Fibroblast of mammary gland (primary cell): ENCODE measurements at regions not wholly inside any gene's neighbourhood (a gene's known extent, or its start where the extent isn't known, plus 50 kb on each side); places are given as distances from the start of the nearest gene placed in this dataset.
A peak's percentile ranks its signal among the peaks of the same experiment; 100 is the strongest.

Experiments
- DNase-seq: peaks from one replicate; pipeline ENCODE4 v3.0.0-alpha.2; 2010; ENCODE audit warnings: low read depth
- H3K4me3 ChIP-seq: 2 replicates; pipeline ENCODE4 v1.5.1; 2011; ENCODE audit warnings: low read depth, mild to moderate bottlenecking, low read length, moderate library complexity; ENCODE audit not compliant: control insufficient read depth
- TF ChIP-seq, protein P1 (sequence below): conservative IDR thresholded peaks from 2 replicates; pipeline ENCODE4 v1.5.1; 2011; ENCODE audit warnings: low read depth, low read length, inconsistent platforms; ENCODE audit not compliant: control insufficient read depth, insufficient read depth

DNA sequence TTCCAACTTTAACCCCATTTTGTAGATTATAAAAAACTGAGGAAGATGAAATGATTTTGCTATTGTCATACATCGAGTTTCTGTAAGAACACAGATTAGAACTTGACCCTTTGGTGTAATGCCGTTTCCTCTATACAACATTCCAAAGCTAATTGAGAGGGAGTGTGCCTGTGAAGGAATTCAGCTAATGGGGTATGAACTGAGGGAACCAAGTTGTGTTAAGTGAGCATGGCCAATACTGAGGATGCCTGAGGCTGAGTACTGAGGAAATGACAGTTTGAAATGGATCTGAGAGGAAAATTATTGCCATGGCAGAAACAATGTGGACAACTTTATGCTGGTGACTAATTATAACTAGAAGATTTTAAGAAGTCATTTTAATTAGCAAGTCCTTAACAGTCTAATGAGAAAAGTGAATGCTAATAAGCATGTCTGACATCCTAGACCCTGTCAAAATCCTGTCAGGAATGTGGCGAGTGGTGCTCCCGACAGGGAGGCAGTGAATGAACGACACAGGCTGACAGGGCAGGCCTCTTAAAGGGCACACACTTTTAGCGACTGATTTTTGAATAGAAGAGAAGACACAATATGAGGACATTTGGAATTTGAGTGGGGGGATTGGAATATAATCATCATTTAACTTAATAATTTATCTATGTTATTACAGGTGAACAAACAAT is 262.5 kb downstream of the HLX start:
- TF ChIP-seq, protein P1, sequence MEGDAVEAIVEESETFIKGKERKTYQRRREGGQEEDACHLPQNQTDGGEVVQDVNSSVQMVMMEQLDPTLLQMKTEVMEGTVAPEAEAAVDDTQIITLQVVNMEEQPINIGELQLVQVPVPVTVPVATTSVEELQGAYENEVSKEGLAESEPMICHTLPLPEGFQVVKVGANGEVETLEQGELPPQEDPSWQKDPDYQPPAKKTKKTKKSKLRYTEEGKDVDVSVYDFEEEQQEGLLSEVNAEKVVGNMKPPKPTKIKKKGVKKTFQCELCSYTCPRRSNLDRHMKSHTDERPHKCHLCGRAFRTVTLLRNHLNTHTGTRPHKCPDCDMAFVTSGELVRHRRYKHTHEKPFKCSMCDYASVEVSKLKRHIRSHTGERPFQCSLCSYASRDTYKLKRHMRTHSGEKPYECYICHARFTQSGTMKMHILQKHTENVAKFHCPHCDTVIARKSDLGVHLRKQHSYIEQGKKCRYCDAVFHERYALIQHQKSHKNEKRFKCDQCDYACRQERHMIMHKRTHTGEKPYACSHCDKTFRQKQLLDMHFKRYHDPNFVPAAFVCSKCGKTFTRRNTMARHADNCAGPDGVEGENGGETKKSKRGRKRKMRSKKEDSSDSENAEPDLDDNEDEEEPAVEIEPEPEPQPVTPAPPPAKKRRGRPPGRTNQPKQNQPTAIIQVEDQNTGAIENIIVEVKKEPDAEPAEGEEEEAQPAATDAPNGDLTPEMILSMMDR, result no peak
- no peak for DNase-seq
- no peak overlapping the region for H3K4me3 ChIP-seq

DNA sequence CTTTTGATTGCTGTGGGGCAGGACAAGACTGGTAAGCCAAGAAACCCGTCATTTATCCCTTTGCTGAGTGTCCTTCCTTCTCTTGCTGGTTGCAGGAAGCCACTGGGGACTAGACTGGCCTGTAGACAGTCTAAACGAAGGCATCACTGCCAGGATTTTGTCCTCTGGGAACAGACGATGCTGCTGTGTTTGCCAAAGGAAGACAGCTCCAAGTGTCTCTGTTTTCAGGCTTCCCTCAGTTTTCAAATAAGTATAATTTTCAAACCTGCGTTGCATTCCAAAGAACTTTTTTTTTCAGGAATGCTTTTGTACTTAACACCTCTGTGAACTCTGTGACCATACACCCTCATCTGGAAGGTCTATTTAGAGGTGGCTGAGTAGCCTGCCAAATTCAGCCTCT is 269.4 kb downstream of the HLX start:
- no peak for DNase-seq
- no peak overlapping the region for H3K4me3 ChIP-seq
- TF ChIP-seq, protein P1, result no peak

DNA sequence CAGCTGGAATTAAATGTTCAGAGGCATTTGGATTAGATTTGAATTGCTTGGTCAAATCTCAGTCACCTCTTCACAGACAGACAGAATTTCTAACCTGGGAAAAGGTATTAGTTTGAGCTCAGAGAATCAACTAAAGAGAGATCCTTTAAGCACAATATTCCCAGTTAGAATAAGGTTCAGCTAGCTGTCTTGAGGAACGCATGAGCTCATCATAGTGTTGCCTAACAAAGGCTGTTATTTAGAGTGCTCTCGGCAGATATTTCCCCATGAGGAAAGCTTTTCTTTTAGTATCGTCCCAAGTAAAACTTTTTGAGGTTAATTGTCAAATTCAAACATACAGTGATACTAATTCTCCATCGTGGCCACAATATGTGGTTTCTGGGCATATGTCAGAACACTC is 269.9 kb downstream of the HLX start:
- peak; percentile 79 for DNase-seq
- TF ChIP-seq, protein P1, result no peak

DNA sequence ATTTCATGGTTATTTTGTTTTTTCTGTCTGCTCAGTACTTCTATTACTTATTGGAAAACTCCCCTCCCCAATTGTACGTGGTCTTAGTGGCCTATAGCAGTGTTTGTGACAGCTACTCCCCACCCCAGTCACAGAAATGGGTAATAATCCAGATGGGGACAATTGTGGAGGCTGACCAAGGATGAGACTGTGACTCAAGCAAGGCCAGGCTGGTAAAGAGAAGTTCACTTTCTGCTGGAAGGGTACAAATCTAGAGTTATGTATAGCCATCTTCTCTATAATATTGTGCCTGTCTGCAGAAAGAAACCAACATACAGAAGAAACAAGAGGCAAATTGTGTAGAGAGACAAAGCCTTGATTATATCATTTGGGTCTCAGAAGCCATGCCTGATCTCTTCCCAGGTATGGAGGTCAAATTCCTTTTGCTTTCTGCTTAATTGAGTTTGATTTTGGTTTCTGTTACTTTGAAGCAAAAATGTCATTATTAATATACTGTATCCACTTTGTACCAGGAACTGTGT is 270.4 kb downstream of the HLX start:
- DNase-seq, result no peak
- H3K4me3 ChIP-seq, result no peak overlapping the region
- TF ChIP-seq, protein P1, result no peak

More for the DNA sequence above, 269.9 kb downstream of the HLX start:
- no peak overlapping the region for H3K4me3 ChIP-seq

DNA sequence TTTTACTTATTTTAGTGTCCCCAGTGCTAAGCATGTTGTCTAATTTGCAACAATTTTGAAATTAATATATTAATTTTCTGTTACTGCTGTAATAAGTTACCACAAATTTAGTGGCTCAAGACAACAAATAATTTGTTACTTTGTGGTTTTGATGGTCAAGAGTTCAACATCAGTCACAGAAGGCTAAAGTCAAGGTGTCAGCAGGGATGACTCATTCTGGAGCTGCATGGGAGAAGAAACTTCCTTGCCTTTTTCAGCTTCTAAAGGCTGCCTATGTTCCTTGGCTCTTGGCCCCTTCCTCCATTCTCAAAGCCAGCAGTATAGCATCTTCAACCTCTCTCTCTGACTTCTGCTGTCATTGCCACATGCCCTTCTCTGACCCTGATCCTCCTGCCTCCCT is 271.8 kb downstream of the HLX start:
- DNase-seq, result peak; percentile 46
- TF ChIP-seq, protein P1, result no peak

DNA sequence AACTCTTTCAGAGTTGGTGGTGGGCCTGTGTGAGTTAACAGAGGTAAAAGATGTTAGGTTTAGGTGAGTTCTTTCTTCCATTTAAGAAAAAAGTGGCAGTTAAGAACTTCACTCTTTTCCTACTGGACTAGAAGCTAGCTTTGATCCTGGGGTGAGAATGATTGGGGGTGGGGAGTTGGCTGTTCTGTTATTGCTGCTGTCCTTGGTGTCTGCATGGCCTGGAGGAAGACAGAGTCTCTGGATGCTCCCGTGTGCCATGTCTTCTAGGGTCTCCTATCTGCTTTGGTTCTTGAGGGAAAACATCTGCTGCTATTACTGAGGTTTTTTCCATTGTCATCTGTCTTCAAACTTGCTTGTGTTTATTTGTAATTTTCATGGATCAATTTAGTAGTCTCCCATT is 275.7 kb downstream of the HLX start:
- H3K4me3 ChIP-seq, result no peak overlapping the region
- TF ChIP-seq, protein P1, result no peak
- no peak for DNase-seq

More for the DNA sequence above, 271.8 kb downstream of the HLX start:
- no peak overlapping the region for H3K4me3 ChIP-seq
